Uterus (tissue), 2 donors: ENCODE measurements at regions not wholly inside any gene's neighbourhood (a gene's known extent, or its start where the extent isn't known, plus 50 kb on each side); places are given as distances from the start of the nearest gene placed in this dataset.

Source experiments
- CTCF ChIP-seq, 4 experiments: fragments of 200-600 bp in 2 of 4; fragments of 450-650 bp in 2 of 4; sonication (generic) in 2 of 4; IDR thresholded peaks; one replicate each; pipeline ENCODE4 v1.5.1; 2016 to 2019; ENCODE audit warnings: antibody characterized with exemption in 4 of 4, mild to moderate bottlenecking in 2 of 4, moderate library complexity in 1 of 4
- POLR2A ChIP-seq, 2 donors: fragments of 450-650 bp; IDR thresholded peaks; one replicate each; pipeline ENCODE4 v1.6.1; 2016; ENCODE audit warnings: antibody characterized with exemption in 2 of 2, mild to moderate bottlenecking in 1 of 2, moderate library complexity in 1 of 2

DNA sequence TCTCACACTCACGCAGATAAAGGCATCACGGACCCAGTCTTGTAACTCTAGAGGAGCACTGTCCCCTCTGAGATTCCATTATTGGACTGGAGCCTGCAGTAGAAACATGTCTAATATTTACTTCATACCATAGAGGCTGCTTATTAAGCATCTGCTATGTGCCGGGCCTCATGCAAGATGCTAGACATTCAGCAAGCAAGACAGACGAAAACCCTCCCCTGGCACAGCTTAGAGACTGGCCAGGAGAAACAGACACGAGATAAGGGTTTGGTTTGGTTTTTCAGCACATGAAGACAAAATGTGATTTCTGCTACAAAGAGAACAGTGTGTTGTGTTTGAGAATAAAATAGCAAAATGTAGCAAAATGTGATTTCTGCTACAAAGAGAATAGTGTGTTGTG lies 719.2 kb downstream of the MED13L start:
- TF ChIP-seq CTCF (IDR thresholded peaks at IDR 0.05) (no peak), POLR2A (IDR thresholded peaks at IDR 0.05) (no peak)
